H9 (cell line): ENCODE measurements at regions not wholly inside any gene's neighbourhood (a gene's known extent, or its start where the extent isn't known, plus 50 kb on each side); places are given as distances from the start of the nearest gene placed in this dataset.

Experiments
- DNase-seq: peaks from one replicate; pipeline ENCODE4 v3.0.0-alpha.2; 2017
- H2AFZ ChIP-seq: one replicate; pipeline ENCODE4 v1.6.1; 2013; ENCODE audit warnings: mild to moderate bottlenecking, low read length, control low read depth, moderate library complexity
- H2AK5ac ChIP-seq: 2 replicates; pipeline ENCODE4 v1.6.1; 2013; ENCODE audit warnings: low read length, control low read depth, mixed read lengths; ENCODE audit not compliant: insufficient read length
- H2BK120ac ChIP-seq: one replicate; pipeline ENCODE4 v1.6.1; 2013; ENCODE audit warnings: low read depth, mild to moderate bottlenecking, low read length, control low read depth, inconsistent platforms; ENCODE audit not compliant: poor library complexity, severe bottlenecking
- H2BK12ac ChIP-seq: 2 replicates; pipeline ENCODE4 v1.6.1; 2013; ENCODE audit warnings: low read length, control low read depth, mixed read lengths, low read depth; ENCODE audit not compliant: insufficient read length
- H2BK15ac ChIP-seq: 2 replicates; pipeline ENCODE4 v1.6.1; 2013; ENCODE audit warnings: low read depth, low read length, control low read depth
- H2BK20ac ChIP-seq: one replicate; pipeline ENCODE4 v1.6.1; 2013; ENCODE audit warnings: low read depth, mild to moderate bottlenecking, low read length, control low read depth, inconsistent platforms; ENCODE audit not compliant: poor library complexity, severe bottlenecking
- H2BK5ac ChIP-seq: 2 replicates; pipeline ENCODE4 v1.6.1; 2013; ENCODE audit warnings: low read length, control low read depth, mixed read lengths; ENCODE audit not compliant: insufficient read length
- H3K14ac ChIP-seq: 2 replicates; pipeline ENCODE4 v1.6.1; 2013; ENCODE audit warnings: low read length, control low read depth; ENCODE audit not compliant: insufficient read depth
- H3K18ac ChIP-seq: 2 replicates; pipeline ENCODE4 v1.6.1; 2013; ENCODE audit warnings: low read depth, mild to moderate bottlenecking, mixed read lengths, low read length, control low read depth; ENCODE audit not compliant: insufficient read length
- H3K23ac ChIP-seq: 2 replicates; pipeline ENCODE4 v1.6.1; 2013; ENCODE audit warnings: low read length, control low read depth, mixed read lengths, low read depth; ENCODE audit not compliant: insufficient read length
- H3K23me2 ChIP-seq: 2 replicates; pipeline ENCODE4 v1.6.1; 2013; ENCODE audit warnings: low read depth, mild to moderate bottlenecking, mixed read lengths, low read length, control low read depth; ENCODE audit not compliant: insufficient read length, poor library complexity, severe bottlenecking
- H3K27ac ChIP-seq: 2 replicates; pipeline ENCODE4 v1.5.1; 2013; ENCODE audit warnings: low read length, control low read depth, mixed read lengths, low read depth; ENCODE audit not compliant: insufficient read length
- H3K27me3 ChIP-seq: 2 replicates; pipeline ENCODE4 v1.6.1; 2013; ENCODE audit warnings: low read length, control low read depth, inconsistent platforms; ENCODE audit not compliant: insufficient read depth
- H3K4ac ChIP-seq: 2 replicates; pipeline ENCODE4 v1.6.1; 2013; ENCODE audit warnings: low read depth, mild to moderate bottlenecking, control low read depth, inconsistent platforms, low read length, moderate library complexity
- H3K4me1 ChIP-seq: 2 replicates; pipeline ENCODE4 v1.6.1; 2013; ENCODE audit warnings: low read length, control low read depth, inconsistent platforms; ENCODE audit not compliant: insufficient read depth
- H3K4me2 ChIP-seq: 2 replicates; pipeline ENCODE4 v1.6.1; 2013; ENCODE audit warnings: low read length, control low read depth, mixed read lengths; ENCODE audit not compliant: insufficient read length, insufficient read depth
- H3K56ac ChIP-seq: 2 replicates; pipeline ENCODE4 v1.6.1; 2013; ENCODE audit warnings: low read depth, mild to moderate bottlenecking, mixed read lengths, low read length, control low read depth; ENCODE audit not compliant: insufficient read length
- H3K79me1 ChIP-seq: 2 replicates; pipeline ENCODE4 v1.6.1; 2013; ENCODE audit warnings: low read depth, mild to moderate bottlenecking, moderate library complexity, low read length, control low read depth, inconsistent platforms; ENCODE audit not compliant: insufficient read depth, poor library complexity, severe bottlenecking
- H3K79me2 ChIP-seq: 2 replicates; pipeline ENCODE4 v1.6.1; 2013; ENCODE audit warnings: low read length, control low read depth, inconsistent platforms; ENCODE audit not compliant: insufficient read depth
- H3K9ac ChIP-seq: 2 replicates; pipeline ENCODE4 v1.6.1; 2013; ENCODE audit warnings: low read length, control low read depth, mixed read lengths; ENCODE audit not compliant: insufficient read length; ENCODE audit errors: extremely low read depth
- H3K9me3 ChIP-seq: one replicate; pipeline ENCODE4 v1.6.1; 2013; ENCODE audit warnings: low read depth, low read length, inconsistent platforms; ENCODE audit not compliant: control insufficient read depth
- H3T11ph ChIP-seq: one replicate; pipeline ENCODE4 v1.6.1; 2013; ENCODE audit warnings: mild to moderate bottlenecking, low read length, control low read depth, inconsistent platforms
- H4K20me1 ChIP-seq: one replicate; pipeline ENCODE4 v1.6.1; 2013; ENCODE audit not compliant: control insufficient read depth, insufficient read length, insufficient read depth
- H4K5ac ChIP-seq: 2 replicates; pipeline ENCODE4 v1.6.1; 2013; ENCODE audit warnings: low read depth, mild to moderate bottlenecking, mixed read lengths, low read length, control low read depth; ENCODE audit not compliant: insufficient read length
- H4K8ac ChIP-seq: replicated peaks from 2 replicates; pipeline ENCODE4 v1.6.1; 2013; ENCODE audit warnings: low read length, control low read depth, mixed read lengths, low read depth; ENCODE audit not compliant: insufficient read length
- H4K91ac ChIP-seq: 2 replicates; pipeline ENCODE4 v1.6.1; 2013; ENCODE audit warnings: low read depth, mild to moderate bottlenecking, moderate library complexity, mixed read lengths, low read length, control low read depth; ENCODE audit not compliant: insufficient read length
- H3K27ac Mint-ChIP-seq, 3 experiments: 2 replicates in 2 of 3; 3 replicates in 1 of 3; pipeline ENCODE4 v1.8.0; 2020 to 2021; ENCODE audit warnings: mixed read lengths in 3 of 3, mild to moderate bottlenecking in 1 of 3, moderate library complexity in 1 of 3
- H3K27me3 Mint-ChIP-seq: 2 replicates; pipeline ENCODE4 v1.8.0; 2021; ENCODE audit warnings: low read depth, mild to moderate bottlenecking, moderate library complexity, mixed read lengths
- H3K36me3 Mint-ChIP-seq, 3 experiments: 2 replicates in 2 of 3; 3 replicates in 1 of 3; pipeline ENCODE4 v1.8.0; 2020 to 2021; ENCODE audit warnings: low read depth in 3 of 3, mixed read lengths in 3 of 3; ENCODE audit not compliant: insufficient read depth in 1 of 3
- H3K4me1 Mint-ChIP-seq, 2 experiments: 2 replicates each; pipeline ENCODE4 v1.8.0; 2020; ENCODE audit warnings: mixed read lengths in 2 of 2
- H3K4me3 Mint-ChIP-seq, 2 experiments: 2 replicates in 1 of 2; 3 replicates in 1 of 2; pipeline ENCODE4 v1.8.0; 2020 to 2021; ENCODE audit warnings: mild to moderate bottlenecking in 2 of 2, mixed read lengths in 2 of 2, moderate library complexity in 1 of 2
- H3K9me3 Mint-ChIP-seq, 2 experiments: 2 replicates in 1 of 2; 3 replicates in 1 of 2; pipeline ENCODE4 v1.8.0; 2020; ENCODE audit warnings: mild to moderate bottlenecking in 2 of 2, mixed read lengths in 2 of 2, moderate library complexity in 1 of 2
- CTCF ChIP-seq: fragments of 200-600 bp; sonication (generic); conservative IDR thresholded peaks from 3 replicates; pipeline ENCODE4 v1.8.0; 2021; ENCODE audit warnings: antibody characterized with exemption, mild to moderate bottlenecking
- WGBS: extraction: QIAGEN DNeasy Blood & Tissue Kit; methylation state at CpG from one replicate; pipeline ENCODE4 v1.1.7; 2013; ENCODE audit warnings: missing lambda C conversion rate, low lambda C conversion rate, mixed read lengths; ENCODE audit not compliant: insufficient read length; ENCODE audit errors: extremely low coverage; 5-methylcytosine and 5-hydroxymethylcytosine counted together

GRCh38 chr20:50368813-50369224, 141.4 kb upstream of the PTPN1 start:
- Mint-ChIP-seq H3K27ac (no peak overlapping the region), H3K36me3 (no peaks in the 10 kb centered on the region), H3K9me3 (no peaks in the 10 kb centered on the region), H3K4me1 (peaks cover 2% of the 10 kb centered on the region in 2 experiments; a peak in 2 of 4 replicates), H3K27me3 (peaks cover 9% of the 10 kb centered on the region; the same call in 1 of the 2 replicates), H3K4me3 (no peak overlapping the region)
- Histone ChIP-seq H3K4me2 (no peak overlapping the region), H3K18ac (no peak overlapping the region), H2BK15ac (no peak overlapping the region), H3K9me3 (no peaks in the 10 kb centered on the region), H4K8ac (no peak overlapping the region), H2BK5ac (no peak overlapping the region), H4K91ac (no peak overlapping the region), H3K4me1 (no peaks in the 10 kb centered on the region), H2BK12ac (no peak overlapping the region), H3K9ac (no peak overlapping the region), H3T11ph (no peak overlapping the region), H2AFZ (no peak overlapping the region), H3K23ac (no peak overlapping the region), H2AK5ac (no peak overlapping the region), H3K79me1 (no peaks in the 10 kb centered on the region), H4K5ac (no peak overlapping the region), H4K20me1 (no peaks in the 10 kb centered on the region), H3K23me2 (no peaks in the 10 kb centered on the region), H3K56ac (no peak overlapping the region), H3K27me3 (no peaks in the 10 kb centered on the region), H3K4ac (no peak overlapping the region), H3K79me2 (no peaks in the 10 kb centered on the region), H3K27ac (no peak overlapping the region), H2BK20ac (no peak overlapping the region), H2BK120ac (no peak overlapping the region), H3K14ac (no peak overlapping the region)
- no peak for TF ChIP-seq CTCF
- no CpG with 5 or more reads among the region's 4 CpGs for WGBS
- DNase-seq: no peak
